ENCODE measurements at regions not wholly inside any gene's neighbourhood (a gene's known extent, or its start where the extent isn't known, plus 50 kb on each side); places are given as distances from the start of the nearest gene placed in this dataset.

DNA sequence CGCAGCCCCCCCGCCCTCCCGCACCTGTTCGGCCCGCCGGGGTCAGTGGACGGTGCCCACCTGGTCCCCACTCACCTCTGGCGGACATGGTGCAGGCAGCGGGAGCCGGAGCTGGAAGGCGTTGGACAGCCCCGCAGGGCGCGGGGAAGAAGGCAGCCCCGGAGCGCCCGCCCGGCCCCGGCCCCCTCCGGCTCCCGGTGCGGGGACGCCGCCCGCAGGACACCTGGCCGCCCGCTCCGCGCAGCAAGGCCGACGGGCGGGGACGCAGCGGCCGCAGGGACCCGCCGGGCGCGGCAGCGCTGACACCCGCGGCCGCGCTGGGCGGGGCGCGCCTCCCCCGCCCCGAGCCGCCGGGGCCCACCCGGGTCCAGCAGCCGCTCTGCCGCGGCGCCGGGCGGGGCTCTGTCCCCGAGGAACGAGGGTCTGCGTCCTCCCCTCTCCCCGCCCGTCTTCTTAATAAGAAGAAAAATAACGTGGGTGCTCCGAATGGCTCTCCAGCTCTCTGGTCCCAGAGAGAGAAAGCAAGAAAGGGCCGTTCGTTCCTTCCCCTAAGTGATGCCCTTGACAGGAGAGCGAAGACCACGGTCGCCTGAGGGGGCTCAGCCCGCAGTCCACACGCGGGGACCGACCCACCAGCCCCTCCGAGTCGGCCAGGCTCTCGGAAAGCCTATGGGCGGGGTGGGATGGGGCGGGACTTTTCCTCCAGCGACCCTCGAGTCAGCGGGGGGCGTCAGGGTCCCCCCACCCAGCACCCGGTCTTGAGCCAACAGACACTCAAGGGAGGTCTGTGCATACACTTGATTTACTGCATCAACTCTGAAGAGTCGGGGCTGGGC lies 53.4 kb upstream of the FHIP2A start:
- H3K27ac ChIP-seq: peak overlapping the region; percentile 40 to 67 (median 56)
- H3K36me3 ChIP-seq (replicated peaks in 1 of 2; ENCODE audit: insufficient read depth in 1 of 2, low read depth in 2 of 2): no peaks in the 10 kb centered on the region
- no peaks in the 10 kb centered on the region for H3K27me3 ChIP-seq
- WGBS, 2 donors: 3 to 15% methylated on average over 5 to 77 of the region's 85 CpGs
- H3K4me1 ChIP-seq: peaks cover 14% of the 10 kb centered on the region
- no peaks in the 10 kb centered on the region for H3K9me3 ChIP-seq
- intact Hi-C loops (cut with DNase I): no loop called here
- peak in 3 of 4 donors; percentile 26 to 51 (median 41) for DNase-seq
- peak; percentile 74 for ATAC-seq
- TF ChIP-seq, protein P1, sequence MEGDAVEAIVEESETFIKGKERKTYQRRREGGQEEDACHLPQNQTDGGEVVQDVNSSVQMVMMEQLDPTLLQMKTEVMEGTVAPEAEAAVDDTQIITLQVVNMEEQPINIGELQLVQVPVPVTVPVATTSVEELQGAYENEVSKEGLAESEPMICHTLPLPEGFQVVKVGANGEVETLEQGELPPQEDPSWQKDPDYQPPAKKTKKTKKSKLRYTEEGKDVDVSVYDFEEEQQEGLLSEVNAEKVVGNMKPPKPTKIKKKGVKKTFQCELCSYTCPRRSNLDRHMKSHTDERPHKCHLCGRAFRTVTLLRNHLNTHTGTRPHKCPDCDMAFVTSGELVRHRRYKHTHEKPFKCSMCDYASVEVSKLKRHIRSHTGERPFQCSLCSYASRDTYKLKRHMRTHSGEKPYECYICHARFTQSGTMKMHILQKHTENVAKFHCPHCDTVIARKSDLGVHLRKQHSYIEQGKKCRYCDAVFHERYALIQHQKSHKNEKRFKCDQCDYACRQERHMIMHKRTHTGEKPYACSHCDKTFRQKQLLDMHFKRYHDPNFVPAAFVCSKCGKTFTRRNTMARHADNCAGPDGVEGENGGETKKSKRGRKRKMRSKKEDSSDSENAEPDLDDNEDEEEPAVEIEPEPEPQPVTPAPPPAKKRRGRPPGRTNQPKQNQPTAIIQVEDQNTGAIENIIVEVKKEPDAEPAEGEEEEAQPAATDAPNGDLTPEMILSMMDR (IDR thresholded peaks at IDR 0.05): no peak
- no peak for TF ChIP-seq POLR2A (IDR thresholded peaks at IDR 0.05)
- peak overlapping the region; percentile 65 to 73 for H3K4me3 ChIP-seq

DNA sequence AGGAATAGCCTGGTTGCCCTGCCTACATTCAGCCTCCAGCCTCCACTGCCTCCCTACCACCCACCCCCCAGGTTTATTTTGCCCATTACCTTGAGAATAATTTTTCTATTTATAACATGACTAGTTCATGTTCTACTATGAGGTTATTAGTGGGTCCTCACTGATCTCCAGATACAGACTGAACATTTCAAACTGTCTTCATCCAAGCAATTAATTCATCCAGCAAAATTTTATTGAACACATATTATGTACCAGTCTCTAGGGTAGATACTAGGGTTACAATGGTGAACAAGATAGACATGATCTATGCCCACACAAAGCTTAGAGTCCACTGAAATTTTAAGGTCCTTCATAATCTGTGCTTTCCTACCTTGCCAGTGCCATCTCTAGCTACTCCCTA lies 51.6 kb upstream of the FHIP2A start:
- ATAC-seq (no peak), DNase-seq (no peak)
- no peaks in the 10 kb centered on the region for H3K36me3 ChIP-seq (replicated peaks in 1 of 2; ENCODE audit: insufficient read depth in 1 of 2, low read depth in 2 of 2)
- H3K27me3 ChIP-seq: no peaks in the 10 kb centered on the region
- peaks cover 14% of the 10 kb centered on the region for H3K4me1 ChIP-seq
- TF ChIP-seq POLR2A (IDR thresholded peaks at IDR 0.05): no peak
- TF ChIP-seq, protein P1 (IDR thresholded peaks at IDR 0.05): no peak
- no peaks in the 10 kb centered on the region for H3K9me3 ChIP-seq
- H3K27ac ChIP-seq: no peak overlapping the region
- no peak overlapping the region for H3K4me3 ChIP-seq
- intact Hi-C loops (cut with DNase I): no loop called here

- WGBS, 2 donors: 91 to 94% methylated on average over 1 of the region's 1 CpG
- Histone ChIP-seq H3K27me3 (no peaks in the 10 kb centered on the region), H3K27ac (no peak overlapping the region), H3K4me3 (no peak overlapping the region), H3K9me3 (no peaks in the 10 kb centered on the region), H3K36me3 (replicated peaks in 1 of 2; ENCODE audit: insufficient read depth in 1 of 2, low read depth in 2 of 2) (no peaks in the 10 kb centered on the region), H3K4me1 (peaks cover 13% of the 10 kb centered on the region)
- no peak for DNase-seq
- intact Hi-C loops (cut with DNase I): no loop called here
- ATAC-seq: no peak
- TF ChIP-seq POLR2A (IDR thresholded peaks at IDR 0.05): no peak
- TF ChIP-seq, protein P1 (IDR thresholded peaks at IDR 0.05): no peak
Observed at GRCh38 chr10:114771157-114771556, 50.4 kb upstream of the FHIP2A start.

DNA sequence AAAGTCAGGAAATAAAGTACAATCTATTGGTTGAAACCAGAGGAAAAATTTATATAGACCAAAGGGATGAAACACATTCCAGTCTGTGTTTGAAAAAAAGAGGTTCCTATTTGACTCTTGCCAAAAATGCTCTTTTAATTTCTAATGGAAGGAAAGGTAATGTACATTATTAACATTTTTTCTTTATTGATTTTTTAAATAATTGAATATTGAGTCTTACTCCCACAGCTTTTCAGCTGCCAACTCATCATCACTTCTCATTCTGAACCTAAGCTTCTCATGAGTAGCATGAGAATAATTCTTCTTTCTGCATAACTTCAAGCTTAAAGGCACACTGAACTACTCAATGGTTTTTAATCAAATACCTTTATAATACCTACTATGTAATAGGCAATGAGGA lies 49.8 kb upstream of the FHIP2A start:
- no peak for DNase-seq
- no peak overlapping the region for H3K4me3 ChIP-seq

More for the DNA sequence above, 49.8 kb upstream of the FHIP2A start:
- Histone ChIP-seq H3K27me3 (no peaks in the 10 kb centered on the region), H3K9me3 (no peaks in the 10 kb centered on the region), H3K4me1 (peaks cover 7% of the 10 kb centered on the region), H3K36me3 (replicated peaks in 1 of 2; ENCODE audit: insufficient read depth in 1 of 2, low read depth in 2 of 2) (no peaks in the 10 kb centered on the region), H3K27ac (no peak overlapping the region)
- no peak for ATAC-seq
- intact Hi-C loops (cut with DNase I): no loop called here
- no peak for TF ChIP-seq POLR2A (IDR thresholded peaks at IDR 0.05)
- TF ChIP-seq, protein P1 (IDR thresholded peaks at IDR 0.05): no peak

All from body of pancreas (tissue), 4 donors.